ENCODE measurements at regions not wholly inside any gene's neighbourhood (a gene's known extent, or its start where the extent isn't known, plus 50 kb on each side); places are given as distances from the start of the nearest gene placed in this dataset.

DNA sequence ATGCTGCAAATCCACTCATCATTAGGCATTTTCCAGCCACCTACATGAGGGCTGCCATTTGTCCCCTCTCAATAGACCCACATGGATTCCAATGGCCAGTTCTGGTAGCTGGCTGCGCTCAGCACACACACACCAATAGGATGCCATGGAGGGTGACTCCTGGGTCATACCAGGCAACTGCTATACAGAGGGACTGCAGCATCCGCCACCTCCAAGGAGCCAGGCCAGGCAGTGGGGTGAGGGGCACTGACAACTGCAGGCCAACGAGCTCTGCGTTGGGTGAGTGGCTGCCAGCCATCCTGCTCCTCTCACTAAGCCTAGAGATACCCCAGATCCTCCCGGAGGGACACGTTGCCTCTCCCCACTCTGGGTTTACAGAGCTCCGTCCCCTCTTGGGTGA is 118.8 kb upstream of the NANOS1 start:
- H3K27me3 Mint-ChIP-seq: peaks cover 32% of the 10 kb centered on the region
- no peak for DNase-seq
- H3K27ac Mint-ChIP-seq: no peak overlapping the region
- H3K36me3 Mint-ChIP-seq: no peaks in the 10 kb centered on the region
- CTCF ChIA-PET: no interaction called here
- no peaks in the 10 kb centered on the region for H3K4me1 Mint-ChIP-seq
- no peak overlapping the region for H3K4me3 Mint-ChIP-seq
- H3K9me3 Mint-ChIP-seq: no peaks in the 10 kb centered on the region

- Mint-ChIP-seq H3K27ac (no peak overlapping the region), H3K4me1 (no peaks in the 10 kb centered on the region), H3K27me3 (peaks cover 33% of the 10 kb centered on the region), H3K4me3 (no peak overlapping the region), H3K36me3 (no peaks in the 10 kb centered on the region), H3K9me3 (no peaks in the 10 kb centered on the region)
- CTCF ChIA-PET: no interaction called here
- no peak for DNase-seq
These were observed 118.2 kb upstream of the NANOS1 start for GRCh38 chr10:118911363-118911762.

GRCh38 chr10:118912961-118913600 is 116.4 kb upstream of the NANOS1 start:
- Mint-ChIP-seq H3K4me1 (no peaks in the 10 kb centered on the region), H3K27ac (no peak overlapping the region), H3K36me3 (no peaks in the 10 kb centered on the region), H3K9me3 (no peaks in the 10 kb centered on the region), H3K4me3 (no peak overlapping the region), H3K27me3 (peaks cover 28% of the 10 kb centered on the region)
- CTCF ChIA-PET: no interaction called here
- DNase-seq: no peak

DNA sequence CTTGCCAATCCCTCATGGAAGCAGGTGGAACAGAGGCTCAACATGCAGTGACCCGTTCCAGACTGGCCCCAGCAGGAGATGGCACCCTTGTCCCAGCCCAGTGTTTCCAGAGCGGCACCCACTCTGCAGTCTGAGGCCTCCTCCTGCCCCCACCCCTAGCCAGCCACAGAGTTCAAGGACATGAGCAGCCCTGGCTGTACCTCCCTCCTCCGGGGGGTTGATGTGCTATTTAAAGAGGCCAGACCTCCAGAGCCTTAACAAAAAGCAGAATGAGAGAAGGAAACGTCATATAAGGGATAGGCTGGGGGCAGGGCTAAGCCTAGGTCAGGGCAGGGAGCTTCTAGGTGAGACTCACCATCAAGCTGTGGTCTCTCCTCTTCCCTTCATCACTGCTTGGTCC is 115.7 kb upstream of the NANOS1 start:
- no peak for DNase-seq
- Mint-ChIP-seq H3K27ac (no peak overlapping the region), H3K27me3 (peaks cover 22% of the 10 kb centered on the region), H3K36me3 (no peaks in the 10 kb centered on the region), H3K4me1 (no peaks in the 10 kb centered on the region), H3K9me3 (no peaks in the 10 kb centered on the region), H3K4me3 (no peak overlapping the region)
- CTCF ChIA-PET: no interaction called here

DNA sequence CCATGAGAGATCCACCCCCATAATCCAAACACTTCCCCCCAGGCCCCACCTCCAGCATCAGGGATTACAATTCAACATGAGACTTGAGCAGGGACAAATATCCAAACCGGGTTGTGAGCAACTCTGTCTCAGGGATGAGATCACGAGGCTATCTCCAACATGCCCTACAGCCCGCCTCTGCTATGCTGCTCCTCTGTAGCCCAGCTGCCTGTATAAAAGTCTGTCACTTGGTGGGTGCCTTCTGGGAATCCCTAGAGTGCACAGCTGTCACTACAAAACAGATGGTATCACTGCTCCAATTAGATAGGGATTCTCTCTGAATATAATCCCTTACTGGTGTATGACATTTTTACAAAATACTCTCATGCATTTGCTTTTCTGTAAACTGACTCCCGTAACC is 114.9 kb upstream of the NANOS1 start:
- no peaks in the 10 kb centered on the region for H3K9me3 Mint-ChIP-seq
- H3K4me1 Mint-ChIP-seq: no peaks in the 10 kb centered on the region
- H3K27ac Mint-ChIP-seq: no peak overlapping the region
- no peak overlapping the region for H3K4me3 Mint-ChIP-seq
- no peak for DNase-seq
- no peaks in the 10 kb centered on the region for H3K36me3 Mint-ChIP-seq
- peaks cover 27% of the 10 kb centered on the region for H3K27me3 Mint-ChIP-seq
- CTCF ChIA-PET: no interaction called here

DNA sequence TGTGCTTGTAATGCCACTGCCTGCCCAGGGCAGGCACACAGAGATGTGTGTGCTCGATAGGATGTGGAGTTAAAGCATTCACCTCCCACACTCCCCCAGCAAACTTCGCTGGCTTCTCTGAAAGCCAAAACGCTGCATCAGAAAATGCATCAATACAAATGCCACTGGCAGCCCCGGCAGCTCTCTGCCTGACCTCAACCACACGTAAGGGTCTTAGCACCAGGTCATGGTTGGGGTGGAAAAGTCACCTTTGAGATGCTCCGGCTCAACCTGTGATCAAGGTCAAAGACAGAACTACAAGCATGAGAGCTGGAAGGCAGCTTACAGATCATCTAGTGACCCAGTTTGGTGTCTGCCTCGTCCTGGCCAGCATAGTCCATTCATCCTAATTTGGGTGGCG is 114.4 kb upstream of the NANOS1 start:
- no peak overlapping the region for H3K27ac Mint-ChIP-seq
- H3K4me1 Mint-ChIP-seq: no peaks in the 10 kb centered on the region
- H3K27me3 Mint-ChIP-seq: peaks cover 27% of the 10 kb centered on the region
- CTCF ChIA-PET: no interaction called here
- H3K36me3 Mint-ChIP-seq: no peaks in the 10 kb centered on the region
- DNase-seq: no peak
- H3K4me3 Mint-ChIP-seq: no peak overlapping the region
- H3K9me3 Mint-ChIP-seq: no peaks in the 10 kb centered on the region

DNA sequence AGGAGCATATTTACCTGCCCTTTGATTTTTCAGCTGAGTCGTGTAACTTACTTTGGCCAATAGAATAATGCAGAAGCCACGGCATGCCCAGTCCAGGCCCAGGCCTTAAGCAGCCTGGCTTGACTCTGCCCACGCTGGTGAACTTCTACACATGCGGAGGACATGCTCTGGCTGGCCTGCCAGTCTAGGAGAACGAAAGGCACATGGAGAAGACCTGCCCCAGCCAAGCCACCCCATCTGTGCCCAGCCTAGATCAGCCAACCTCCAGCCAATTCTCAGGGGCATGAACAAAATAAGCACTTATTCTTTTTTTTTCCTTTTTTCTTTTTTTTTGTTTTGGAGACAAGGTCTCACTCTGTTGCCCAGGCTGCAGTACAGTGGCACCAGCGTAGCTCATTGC is 112.7 kb upstream of the NANOS1 start:
- CTCF ChIA-PET: no interaction called here
- no peaks in the 10 kb centered on the region for H3K4me1 Mint-ChIP-seq
- no peak overlapping the region for H3K27ac Mint-ChIP-seq
- H3K9me3 Mint-ChIP-seq: no peaks in the 10 kb centered on the region
- H3K36me3 Mint-ChIP-seq: no peaks in the 10 kb centered on the region
- peaks cover 26% of the 10 kb centered on the region for H3K27me3 Mint-ChIP-seq
- H3K4me3 Mint-ChIP-seq: no peak overlapping the region
- DNase-seq: no peak

DNA sequence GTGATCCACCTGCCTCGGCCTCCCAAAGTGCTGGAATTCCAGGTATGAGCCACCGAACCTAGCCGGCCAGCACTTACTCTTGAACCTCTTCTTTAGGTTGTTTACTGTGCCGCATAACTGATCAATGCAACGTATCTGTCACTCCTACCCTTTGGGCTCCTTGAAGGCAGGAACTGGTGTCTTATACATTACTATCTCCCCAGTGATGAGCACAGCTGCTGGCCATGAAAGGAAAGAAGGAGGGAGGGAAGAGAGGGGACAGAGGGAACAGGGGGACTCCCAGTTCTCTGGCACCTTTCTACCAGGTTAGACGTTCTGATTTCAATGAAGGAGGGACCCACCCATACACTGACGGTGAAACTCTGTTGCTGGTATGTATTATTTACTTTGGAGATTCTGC is 111.8 kb upstream of the NANOS1 start:
- CTCF ChIA-PET: no interaction called here
- Mint-ChIP-seq H3K4me3 (no peak overlapping the region), H3K36me3 (no peaks in the 10 kb centered on the region), H3K9me3 (no peaks in the 10 kb centered on the region), H3K27me3 (peaks cover 22% of the 10 kb centered on the region), H3K27ac (no peak overlapping the region), H3K4me1 (no peaks in the 10 kb centered on the region)
- DNase-seq: no peak

- no peak overlapping the region for H3K27ac Mint-ChIP-seq
- peaks cover 22% of the 10 kb centered on the region for H3K27me3 Mint-ChIP-seq
- H3K36me3 Mint-ChIP-seq: no peaks in the 10 kb centered on the region
These were observed 111.4 kb upstream of the NANOS1 start for GRCh38 chr10:118918116-118918515.

DNA sequence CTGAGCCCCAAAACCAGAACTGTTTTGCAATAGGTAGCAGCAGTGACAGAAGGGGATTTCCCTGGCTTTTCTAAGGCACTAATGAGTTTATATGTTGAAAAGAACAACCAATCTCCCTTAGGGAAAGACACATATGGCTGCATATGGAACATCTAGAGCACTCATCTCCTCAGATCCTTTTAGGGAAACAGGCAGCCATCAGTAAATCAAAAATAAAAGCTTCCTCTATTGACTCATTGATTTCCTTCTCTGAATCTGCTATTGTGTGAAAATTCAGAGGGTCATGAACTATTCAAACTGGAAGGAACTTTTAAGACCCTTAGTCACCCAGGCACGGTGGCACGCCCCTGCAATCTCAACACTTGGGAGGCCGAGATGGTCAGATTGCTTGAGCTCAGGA is 110.9 kb upstream of the NANOS1 start:
- H3K9me3 Mint-ChIP-seq: no peaks in the 10 kb centered on the region
- DNase-seq: no peak
- no peak overlapping the region for H3K27ac Mint-ChIP-seq
- no peak overlapping the region for H3K4me3 Mint-ChIP-seq
- CTCF ChIA-PET: no interaction called here
- H3K27me3 Mint-ChIP-seq: peaks cover 24% of the 10 kb centered on the region
- H3K4me1 Mint-ChIP-seq: no peaks in the 10 kb centered on the region
- H3K36me3 Mint-ChIP-seq: no peaks in the 10 kb centered on the region

More at GRCh38 chr10:118918116-118918515, 111.4 kb upstream of the NANOS1 start:
- no peak for DNase-seq
- Mint-ChIP-seq H3K4me1 (no peaks in the 10 kb centered on the region), H3K4me3 (no peak overlapping the region), H3K9me3 (no peaks in the 10 kb centered on the region)
- CTCF ChIA-PET: no interaction called here

- no peaks in the 10 kb centered on the region for H3K36me3 Mint-ChIP-seq
- H3K27ac Mint-ChIP-seq: no peak overlapping the region
- H3K27me3 Mint-ChIP-seq: peaks cover 27% of the 10 kb centered on the region
- H3K4me1 Mint-ChIP-seq: no peaks in the 10 kb centered on the region
- no peak for DNase-seq
- CTCF ChIA-PET: no interaction called here
- no peaks in the 10 kb centered on the region for H3K9me3 Mint-ChIP-seq
- H3K4me3 Mint-ChIP-seq: no peak overlapping the region
These were observed 109.3 kb upstream of the NANOS1 start for GRCh38 chr10:118920206-118920605.

DNA sequence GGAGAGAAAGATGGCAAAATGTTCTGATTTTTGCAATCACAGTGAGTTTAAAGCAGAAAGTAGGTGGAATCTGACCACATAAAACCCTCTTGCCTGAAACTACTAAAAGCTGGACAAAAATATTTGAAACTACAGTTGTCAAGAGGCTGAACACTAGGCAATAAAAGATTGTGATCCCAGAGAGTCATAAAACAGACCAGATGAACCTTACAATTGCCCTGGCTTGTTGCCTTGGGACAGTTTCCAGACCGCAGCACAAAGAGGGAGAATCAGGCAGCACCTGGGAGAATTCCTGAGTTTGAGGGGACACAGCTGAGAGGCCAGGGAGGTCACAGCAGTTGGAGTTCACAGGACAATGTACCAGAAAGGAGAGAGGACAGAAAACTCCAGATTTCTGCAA is 107.3 kb upstream of the NANOS1 start:
- peaks cover 24% of the 10 kb centered on the region for H3K27me3 Mint-ChIP-seq
- no peaks in the 10 kb centered on the region for H3K9me3 Mint-ChIP-seq
- H3K4me3 Mint-ChIP-seq: no peak overlapping the region
- no peaks in the 10 kb centered on the region for H3K36me3 Mint-ChIP-seq
- no peaks in the 10 kb centered on the region for H3K4me1 Mint-ChIP-seq
- no peak overlapping the region for H3K27ac Mint-ChIP-seq
- no peak for DNase-seq
- CTCF ChIA-PET: no interaction called here

- CTCF ChIA-PET: no interaction called here
- Mint-ChIP-seq H3K27ac (no peak overlapping the region), H3K27me3 (peaks cover 26% of the 10 kb centered on the region), H3K4me3 (no peak overlapping the region), H3K36me3 (no peaks in the 10 kb centered on the region), H3K4me1 (no peaks in the 10 kb centered on the region), H3K9me3 (no peaks in the 10 kb centered on the region)
- no peak for DNase-seq
These were observed 106.5 kb upstream of the NANOS1 start for GRCh38 chr10:118922972-118923371.

- peaks cover 7% of the 10 kb centered on the region for H3K9me3 Mint-ChIP-seq
- peaks cover 19% of the 10 kb centered on the region for H3K27me3 Mint-ChIP-seq
- no peaks in the 10 kb centered on the region for H3K36me3 Mint-ChIP-seq
- no peaks in the 10 kb centered on the region for H3K4me1 Mint-ChIP-seq
- CTCF ChIA-PET: no interaction called here
- no peak for DNase-seq
- H3K27ac Mint-ChIP-seq: no peak overlapping the region
- H3K4me3 Mint-ChIP-seq: no peak overlapping the region
These were observed 105.0 kb upstream of the NANOS1 start for GRCh38 chr10:118924493-118924892.

DNA sequence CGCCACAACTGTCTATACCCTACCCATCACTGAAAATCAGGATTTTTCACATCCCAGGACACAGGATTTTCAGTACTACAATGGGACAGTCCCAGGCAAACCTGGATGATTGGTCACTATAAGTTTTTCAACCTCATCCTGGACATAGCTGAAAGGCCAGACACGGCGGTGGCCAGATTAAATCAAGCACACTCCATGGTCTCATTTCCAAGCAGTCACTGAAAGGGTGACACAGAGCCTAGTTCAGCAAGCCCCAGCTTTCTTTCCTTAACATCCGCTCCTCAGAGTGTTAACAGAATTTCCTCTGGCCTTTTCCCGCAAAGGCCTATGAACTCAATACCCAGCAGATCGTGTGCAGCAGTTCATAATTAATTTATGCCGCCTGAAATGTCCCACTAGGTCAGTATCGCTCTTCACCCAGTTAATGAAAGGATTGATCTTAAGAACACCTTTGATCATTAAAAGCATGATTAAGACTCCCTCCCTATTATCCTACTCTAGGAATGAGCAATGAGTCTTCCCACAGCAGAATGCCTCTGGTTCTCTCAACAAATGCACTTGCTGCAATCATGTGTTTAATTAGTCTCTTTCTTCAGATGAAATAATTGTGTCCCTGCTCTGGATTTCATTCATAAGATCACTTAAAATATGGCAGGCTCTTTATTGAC is 104.0 kb upstream of the NANOS1 start:
- Mint-ChIP-seq H3K9me3 (peaks cover 11% of the 10 kb centered on the region), H3K27ac (no peak overlapping the region), H3K4me3 (no peak overlapping the region), H3K27me3 (peaks cover 19% of the 10 kb centered on the region), H3K36me3 (peaks cover 2% of the 10 kb centered on the region), H3K4me1 (peaks cover 2% of the 10 kb centered on the region)
- DNase-seq: no peak
- CTCF ChIA-PET: no interaction called here

GRCh38 chr10:118926072-118926417 is 103.5 kb upstream of the NANOS1 start:
- H3K4me1 Mint-ChIP-seq: peaks cover 4% of the 10 kb centered on the region
- CTCF ChIA-PET: no interaction called here
- no peak for DNase-seq
- H3K9me3 Mint-ChIP-seq: peaks cover 16% of the 10 kb centered on the region
- H3K4me3 Mint-ChIP-seq: no peak overlapping the region
- H3K27me3 Mint-ChIP-seq: peaks cover 19% of the 10 kb centered on the region
- no peak overlapping the region for H3K27ac Mint-ChIP-seq
- peaks cover 3% of the 10 kb centered on the region for H3K36me3 Mint-ChIP-seq
